HepG2 (cell line): ENCODE measurements at regions not wholly inside any gene's neighbourhood (a gene's known extent, or its start where the extent isn't known, plus 50 kb on each side); places are given as distances from the start of the nearest gene placed in this dataset.
"Not testable (repeated sequence)": the region's sequence is repeated elsewhere in the genome, so short reads cannot be mapped to it uniquely, and the experiment has no call there.

Experiments used
- CEBPB ChIP-seq: IDR thresholded peaks from 2 replicates; pipeline ENCODE4 v1.6.1; 2011; ENCODE audit warnings: low read depth, low read length, improper control_type of control experiment, borderline replicate concordance
- CTCF ChIP-seq: sonication (generic); formaldehyde crosslinking; IDR thresholded peaks from 2 replicates; pipeline ENCODE4 v1.5.0; 2020; ENCODE audit warnings: mild to moderate bottlenecking, missing genetic modification reagents, moderate library complexity
- ELF1 ChIP-seq: sonication (generic); formaldehyde crosslinking; IDR thresholded peaks from 2 replicates; pipeline ENCODE4 v1.4.0; 2020; ENCODE audit warnings: missing genetic modification reagents
- ETS1 ChIP-seq: sonication (generic); formaldehyde crosslinking; IDR thresholded peaks from 2 replicates; pipeline ENCODE4 v1.4.0; 2020; ENCODE audit warnings: missing genetic modification reagents
- EZH2 ChIP-seq: conservative IDR thresholded peaks from 2 replicates; pipeline ENCODE4 v1.6.1; 2012; ENCODE audit warnings: mild to moderate bottlenecking, low read depth, low read length, moderate library complexity
- GLI4 ChIP-seq: sonication (generic); formaldehyde crosslinking; IDR thresholded peaks from 2 replicates; pipeline ENCODE4 v1.5.1; 2020; ENCODE audit warnings: missing genetic modification reagents, mild to moderate bottlenecking, moderate library complexity, borderline replicate concordance
- POLR2AphosphoS5 ChIP-seq: IDR thresholded peaks from 2 replicates; pipeline ENCODE4 v1.6.1; 2012; ENCODE audit warnings: low read depth, low read length
- RAD21 ChIP-seq: fragments of 450-650 bp; formaldehyde crosslinking; IDR thresholded peaks from 2 replicates; pipeline ENCODE4 v1.5.0; 2020; ENCODE audit warnings: mild to moderate bottlenecking
- RFXAP ChIP-seq: sonication (generic); formaldehyde crosslinking; IDR thresholded peaks from 2 replicates; pipeline ENCODE4 v1.4.0; 2020; ENCODE audit warnings: missing genetic modification reagents, borderline replicate concordance
- ZHX1 ChIP-seq: sonication (generic); formaldehyde crosslinking; IDR thresholded peaks from 2 replicates; pipeline ENCODE4 v1.8.1; 2022; ENCODE audit warnings: low read depth, mild to moderate bottlenecking, missing genetic modification reagents
- ZNF138 ChIP-seq: sonication (generic); formaldehyde crosslinking; IDR thresholded peaks from 2 replicates; pipeline ENCODE4 v1.5.0; 2020; ENCODE audit warnings: mild to moderate bottlenecking, low read depth, missing genetic modification reagents
- ZNF292 ChIP-seq: sonication (generic); formaldehyde crosslinking; IDR thresholded peaks from 2 replicates; pipeline ENCODE4 v1.8.1; 2022; ENCODE audit warnings: mild to moderate bottlenecking, low read depth, missing genetic modification reagents, borderline replicate concordance

- TF ChIP-seq CTCF (CRISPR knock-in tag); ZNF138; RFXAP (CRISPR knock-in tag); EZH2; ETS1 (CRISPR knock-in tag); ELF1; ZNF292 (CRISPR knock-in tag); RAD21 (CRISPR knock-in tag); GLI4 (CRISPR knock-in tag); CEBPB; ZHX1 (CRISPR knock-in tag); POLR2AphosphoS5: not testable (repeated sequence)
These were observed 155.1 kb downstream of the BCL2L11 start for GRCh38 chr2:111275854-111276171.
